NCI-H2227 treated with DMSO at 0.1 percent for 48 hours (cell line): ENCODE measurements at regions not wholly inside any gene's neighbourhood (a gene's known extent, or its start where the extent isn't known, plus 50 kb on each side); places are given as distances from the start of the nearest gene placed in this dataset.

Source experiments
- DNase-seq: peaks from one replicate; lab custom pipeline; 2025; lab: John Stamatoyannopoulos, UW

GRCh38 chr5:8050616-8051175 is 181.7 kb downstream of the MTRR start:
- DNase-seq, result no peak

GRCh38 chr5:8053270-8053669 is 184.3 kb downstream of the MTRR start:
- DNase-seq, result no peak

- no peak for DNase-seq
Observed at GRCh38 chr5:8057769-8058168, 188.8 kb downstream of the MTRR start.

- no peak for DNase-seq
Observed at GRCh38 chr5:8058616-8059190, 189.8 kb downstream of the MTRR start.

- DNase-seq, result no peak
Observed at GRCh38 chr5:8059337-8059736, 190.4 kb downstream of the MTRR start.

- DNase-seq, result no peak
Observed at GRCh38 chr5:8060235-8060952, 191.4 kb downstream of the MTRR start.

GRCh38 chr5:8060953-8061429 is 192.0 kb downstream of the MTRR start:
- no peak for DNase-seq

GRCh38 chr5:8062521-8062920 is 193.6 kb downstream of the MTRR start:
- no peak for DNase-seq

GRCh38 chr5:8068078-8068477 is 199.1 kb downstream of the MTRR start:
- DNase-seq, result no peak

- DNase-seq, result no peak
Observed at GRCh38 chr5:8070138-8070537, 201.2 kb downstream of the MTRR start.

- DNase-seq, result no peak
Observed at GRCh38 chr5:8079056-8079455, 210.1 kb downstream of the MTRR start.

- DNase-seq, result no peak
Observed at GRCh38 chr5:8081179-8081578, 212.2 kb downstream of the MTRR start.

GRCh38 chr5:8093669-8094068 is 224.7 kb downstream of the MTRR start:
- no peak for DNase-seq

- DNase-seq, result no peak
Observed at GRCh38 chr5:8094304-8094703, 225.4 kb downstream of the MTRR start.

GRCh38 chr5:8097146-8097545 is 228.2 kb downstream of the MTRR start:
- DNase-seq, result no peak

- DNase-seq, result no peak
Observed at GRCh38 chr5:8098081-8098480, 229.1 kb downstream of the MTRR start.

- no peak for DNase-seq
Observed at GRCh38 chr5:8102714-8103113, 233.8 kb downstream of the MTRR start.

- DNase-seq, result no peak
Observed at GRCh38 chr5:8114597-8115266, 245.8 kb downstream of the MTRR start.

GRCh38 chr5:8123559-8123958 is 254.6 kb downstream of the MTRR start:
- DNase-seq, result no peak

- no peak for DNase-seq
Observed at GRCh38 chr5:8134609-8135008, 265.7 kb downstream of the MTRR start.

GRCh38 chr5:8135742-8136141 is 266.8 kb downstream of the MTRR start:
- no peak for DNase-seq

GRCh38 chr5:8136271-8136670 is 267.3 kb downstream of the MTRR start:
- DNase-seq, result no peak

- DNase-seq, result no peak
Observed at GRCh38 chr5:8137941-8138550, 269.1 kb downstream of the MTRR start.
